ENCODE measurements at regions not wholly inside any gene's neighbourhood (a gene's known extent, or its start where the extent isn't known, plus 50 kb on each side); places are given as distances from the start of the nearest gene placed in this dataset.

GRCh38 chr15:35139822-35140221 is 54.7 kb upstream of the NANOGP8 start:
- Histone ChIP-seq H4K91ac (ENCODE audit: low read length) (no peak overlapping the region), H3K79me1 (replicated peaks; ENCODE audit: low read length, poor library complexity, severe bottlenecking) (no peaks in the 10 kb centered on the region), H3K4me3 (ENCODE audit: insufficient read depth in 1 of 2, low read depth in 1 of 2, low read length in 2 of 2) (no peak overlapping the region), H3K4me1 (ENCODE audit: control insufficient read depth, insufficient read depth, low read depth, low read length) (peaks cover 2% of the 10 kb centered on the region), H2AK5ac (ENCODE audit: low read length, severe bottlenecking) (no peak overlapping the region), H2BK15ac (ENCODE audit: low read depth, poor library complexity, severe bottlenecking) (no peak overlapping the region), H3K4ac (ENCODE audit: low read depth in 1 of 2, low read length in 2 of 2) (no peak overlapping the region), H2BK5ac (ENCODE audit: low read depth, low read length, poor library complexity, severe bottlenecking) (no peak overlapping the region), H3K14ac (ENCODE audit: low read length in 2 of 2) (no peak overlapping the region), H3K23ac (ENCODE audit: low read length in 2 of 2) (no peak overlapping the region), H3K9ac (ENCODE audit: low read length) (no peak overlapping the region), H3K27me3 (ENCODE audit: control insufficient read depth in 1 of 2, insufficient read depth in 1 of 2, low read length in 2 of 2) (no peaks in the 10 kb centered on the region), H2AFZ (ENCODE audit: low read depth, low read length) (no peak overlapping the region), H3K9me3 (ENCODE audit: control insufficient read depth, low read length) (no peaks in the 10 kb centered on the region), H3K4me2 (ENCODE audit: low read length, poor library complexity, severe bottlenecking) (no peak overlapping the region), H3K27ac (ENCODE audit: low read length, poor library complexity, severe bottlenecking) (no peak overlapping the region), H3K36me3 (ENCODE audit: control insufficient read depth in 1 of 2, insufficient read depth in 2 of 2, low read depth in 1 of 2, low read length in 2 of 2) (no peaks in the 10 kb centered on the region), H3K18ac (ENCODE audit: low read depth in 1 of 2, low read length in 2 of 2) (no peak overlapping the region), H2BK120ac (ENCODE audit: low read depth, low read length) (no peak overlapping the region), H4K8ac (ENCODE audit: low read length) (no peak overlapping the region), H2BK12ac (ENCODE audit: low read length in 2 of 2) (no peak overlapping the region)
- 94% methylated on average over 6 of the region's 6 CpGs for WGBS
- no peak for DNase-seq

GRCh38 chr15:35137190-35137574 is 52.1 kb upstream of the NANOGP8 start:
- Histone ChIP-seq H3K4ac (ENCODE audit: low read depth in 1 of 2, low read length in 2 of 2) (no peak overlapping the region), H3K9ac (ENCODE audit: low read length) (no peak overlapping the region), H2AK5ac (ENCODE audit: low read length, severe bottlenecking) (no peak overlapping the region), H2AFZ (ENCODE audit: low read depth, low read length) (no peak overlapping the region), H3K4me1 (ENCODE audit: control insufficient read depth, insufficient read depth, low read depth, low read length) (no peaks in the 10 kb centered on the region), H2BK5ac (ENCODE audit: low read depth, low read length, poor library complexity, severe bottlenecking) (no peak overlapping the region), H2BK12ac (ENCODE audit: low read length in 2 of 2) (no peak overlapping the region), H3K4me2 (ENCODE audit: low read length, poor library complexity, severe bottlenecking) (no peak overlapping the region), H3K14ac (ENCODE audit: low read length in 2 of 2) (no peak overlapping the region), H3K36me3 (ENCODE audit: control insufficient read depth in 1 of 2, insufficient read depth in 2 of 2, low read depth in 1 of 2, low read length in 2 of 2) (no peaks in the 10 kb centered on the region), H3K18ac (ENCODE audit: low read depth in 1 of 2, low read length in 2 of 2) (no peak overlapping the region), H2BK120ac (ENCODE audit: low read depth, low read length) (no peak overlapping the region), H3K4me3 (ENCODE audit: insufficient read depth in 1 of 2, low read depth in 1 of 2, low read length in 2 of 2) (no peak overlapping the region), H3K79me1 (replicated peaks; ENCODE audit: low read length, poor library complexity, severe bottlenecking) (no peaks in the 10 kb centered on the region), H4K8ac (ENCODE audit: low read length) (no peak overlapping the region), H3K23ac (ENCODE audit: low read length in 2 of 2) (no peak overlapping the region), H3K27ac (ENCODE audit: low read length, poor library complexity, severe bottlenecking) (no peak overlapping the region), H2BK15ac (ENCODE audit: low read depth, poor library complexity, severe bottlenecking) (no peak overlapping the region), H4K91ac (ENCODE audit: low read length) (no peak overlapping the region), H3K27me3 (ENCODE audit: control insufficient read depth in 1 of 2, insufficient read depth in 1 of 2, low read length in 2 of 2) (no peaks in the 10 kb centered on the region), H3K9me3 (ENCODE audit: control insufficient read depth, low read length) (no peaks in the 10 kb centered on the region)
- DNase-seq = no peak

GRCh38 chr15:35136321-35137189 is 51.5 kb upstream of the NANOGP8 start:
- no peak overlapping the region for H4K91ac ChIP-seq (ENCODE audit: low read length)
- no peak for DNase-seq
- no peak overlapping the region for H3K4ac ChIP-seq (ENCODE audit: low read depth in 1 of 2, low read length in 2 of 2)
- 86% methylated on average over 6 of the region's 6 CpGs for WGBS
- no peak overlapping the region for H3K4me3 ChIP-seq (ENCODE audit: insufficient read depth in 1 of 2, low read depth in 1 of 2, low read length in 2 of 2)
- H3K27me3 ChIP-seq (ENCODE audit: control insufficient read depth in 1 of 2, insufficient read depth in 1 of 2, low read length in 2 of 2) = no peaks in the 10 kb centered on the region
- no peak overlapping the region for H2AK5ac ChIP-seq (ENCODE audit: low read length, severe bottlenecking)
- no peaks in the 10 kb centered on the region for H3K9me3 ChIP-seq (ENCODE audit: control insufficient read depth, low read length)
- H2BK12ac ChIP-seq (ENCODE audit: low read length in 2 of 2) = no peak overlapping the region
- no peak overlapping the region for H3K9ac ChIP-seq (ENCODE audit: low read length)
- no peak overlapping the region for H3K14ac ChIP-seq (ENCODE audit: low read length in 2 of 2)
- H3K18ac ChIP-seq (ENCODE audit: low read depth in 1 of 2, low read length in 2 of 2) = no peak overlapping the region
- H2BK5ac ChIP-seq (ENCODE audit: low read depth, low read length, poor library complexity, severe bottlenecking) = no peak overlapping the region
- no peaks in the 10 kb centered on the region for H3K4me1 ChIP-seq (ENCODE audit: control insufficient read depth, insufficient read depth, low read depth, low read length)
- no peak overlapping the region for H2AFZ ChIP-seq (ENCODE audit: low read depth, low read length)
- no peaks in the 10 kb centered on the region for H3K36me3 ChIP-seq (ENCODE audit: control insufficient read depth in 1 of 2, insufficient read depth in 2 of 2, low read depth in 1 of 2, low read length in 2 of 2)
- H3K4me2 ChIP-seq (ENCODE audit: low read length, poor library complexity, severe bottlenecking) = no peak overlapping the region
- no peak overlapping the region for H4K8ac ChIP-seq (ENCODE audit: low read length)
- no peak overlapping the region for H3K27ac ChIP-seq (ENCODE audit: low read length, poor library complexity, severe bottlenecking)
- H2BK120ac ChIP-seq (ENCODE audit: low read depth, low read length) = no peak overlapping the region
- no peaks in the 10 kb centered on the region for H3K79me1 ChIP-seq (replicated peaks; ENCODE audit: low read length, poor library complexity, severe bottlenecking)
- H2BK15ac ChIP-seq (ENCODE audit: low read depth, poor library complexity, severe bottlenecking) = no peak overlapping the region
- H3K23ac ChIP-seq (ENCODE audit: low read length in 2 of 2) = no peak overlapping the region
